Tibial nerve (tissue), 3 donors: ENCODE measurements at regions not wholly inside any gene's neighbourhood (a gene's known extent, or its start where the extent isn't known, plus 50 kb on each side); places are given as distances from the start of the nearest gene placed in this dataset.

ENCODE experiments used
- CTCF ChIP-seq, 5 experiments: fragments of 200-600 bp in 3 of 5; fragments of 450-650 bp in 2 of 5; sonication (generic) in 3 of 5; IDR thresholded peaks; one replicate each; pipeline ENCODE4 v1.5.1; 2016 to 2019; ENCODE audit warnings: antibody characterized with exemption in 5 of 5, mild to moderate bottlenecking in 3 of 5, moderate library complexity in 2 of 5
- POLR2A ChIP-seq, 2 donors: fragments of 450-650 bp; IDR thresholded peaks; one replicate each; pipeline ENCODE4 v1.6.1; 2017; ENCODE audit warnings: antibody characterized with exemption in 2 of 2, mild to moderate bottlenecking in 2 of 2, moderate library complexity in 2 of 2

GRCh38 chr18:44474067-44474411 is 206.6 kb upstream of the SETBP1 start:
- TF ChIP-seq POLR2A (IDR thresholded peaks at IDR 0.05) (no peak), CTCF (IDR thresholded peaks at IDR 0.05) (no peak)
